Liver (tissue), 3 donors: ENCODE measurements at regions not wholly inside any gene's neighbourhood (a gene's known extent, or its start where the extent isn't known, plus 50 kb on each side); places are given as distances from the start of the nearest gene placed in this dataset.

ENCODE experiments used
- CTCF ChIP-seq: fragments of 150-350 bp; IDR thresholded peaks from 2 replicates; pipeline ENCODE4 v1.5.1; 2017; ENCODE audit warnings: improper control_type of control experiment, low read depth, low read length; ENCODE audit not compliant: missing input control
- EGR1 ChIP-seq, 2 donors: IDR thresholded peaks; 2 replicates each; pipeline ENCODE4 v1.6.1; 2016 to 2018; ENCODE audit warnings: antibody characterized with exemption in 2 of 2, low read depth in 2 of 2
- JUND ChIP-seq, 2 donors: IDR thresholded peaks; 2 replicates each; pipeline ENCODE4 v1.6.1; 2016; ENCODE audit warnings: antibody characterized with exemption in 2 of 2
- NR2F2 ChIP-seq: IDR thresholded peaks from 2 replicates; pipeline ENCODE4 v1.6.1; 2016; ENCODE audit warnings: antibody characterized with exemption
- RAD21 ChIP-seq, 2 donors: IDR thresholded peaks; 2 replicates each; pipeline ENCODE4 v1.6.1; 2016; ENCODE audit warnings: antibody characterized with exemption in 2 of 2, mild to moderate bottlenecking in 2 of 2
- ZBTB33 ChIP-seq: IDR thresholded peaks from 2 replicates; pipeline ENCODE4 v1.6.1; 2016; ENCODE audit warnings: antibody characterized with exemption
- TF ChIP-seq, protein P1 (sequence below): IDR thresholded peaks from 2 replicates; pipeline ENCODE4 v1.6.1; 2016; ENCODE audit warnings: antibody characterized with exemption
- TF ChIP-seq, protein P2 (sequence below): IDR thresholded peaks from 2 replicates; pipeline ENCODE4 v1.6.1; 2016; ENCODE audit warnings: antibody characterized with exemption
- donor health status: healthy.
- donor health status: healthy.

DNA sequence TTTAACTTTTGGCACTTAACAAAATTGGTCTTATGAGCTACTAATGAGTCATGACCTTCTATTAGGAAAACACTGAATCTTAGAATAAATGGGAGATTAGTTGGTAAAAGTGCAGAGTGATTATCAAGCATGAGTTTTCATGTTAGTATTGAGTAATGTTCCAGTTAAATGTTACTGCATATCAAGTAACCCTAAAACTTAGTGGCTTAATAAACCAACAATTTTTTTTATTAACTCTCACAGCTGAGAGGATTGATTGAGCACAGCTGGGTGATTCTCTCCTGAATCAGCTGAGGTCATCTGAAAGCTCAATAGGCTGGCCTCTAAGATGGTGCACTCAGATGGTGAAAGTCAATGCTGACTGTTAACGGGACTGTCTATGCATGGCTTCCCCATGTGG lies 248.6 kb downstream of the BCL11B start:
- TF ChIP-seq, protein P1, sequence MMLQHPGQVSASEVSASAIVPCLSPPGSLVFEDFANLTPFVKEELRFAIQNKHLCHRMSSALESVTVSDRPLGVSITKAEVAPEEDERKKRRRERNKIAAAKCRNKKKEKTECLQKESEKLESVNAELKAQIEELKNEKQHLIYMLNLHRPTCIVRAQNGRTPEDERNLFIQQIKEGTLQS: no peak
- no peak for TF ChIP-seq CTCF
- no peak for TF ChIP-seq NR2F2
- no peak for TF ChIP-seq EGR1 (IDR thresholded peaks at IDR 0.05; ENCODE audit: low read depth in 2 of 2)
- TF ChIP-seq, protein P2, sequence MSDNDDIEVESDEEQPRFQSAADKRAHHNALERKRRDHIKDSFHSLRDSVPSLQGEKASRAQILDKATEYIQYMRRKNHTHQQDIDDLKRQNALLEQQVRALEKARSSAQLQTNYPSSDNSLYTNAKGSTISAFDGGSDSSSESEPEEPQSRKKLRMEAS: no peak
- TF ChIP-seq JUND (IDR thresholded peaks at IDR 0.05): no peak
- no peak for TF ChIP-seq RAD21 (IDR thresholded peaks at IDR 0.05)
- no peak for TF ChIP-seq ZBTB33
